ENCODE measurements at regions not wholly inside any gene's neighbourhood (a gene's known extent, or its start where the extent isn't known, plus 50 kb on each side); places are given as distances from the start of the nearest gene placed in this dataset.

DNA sequence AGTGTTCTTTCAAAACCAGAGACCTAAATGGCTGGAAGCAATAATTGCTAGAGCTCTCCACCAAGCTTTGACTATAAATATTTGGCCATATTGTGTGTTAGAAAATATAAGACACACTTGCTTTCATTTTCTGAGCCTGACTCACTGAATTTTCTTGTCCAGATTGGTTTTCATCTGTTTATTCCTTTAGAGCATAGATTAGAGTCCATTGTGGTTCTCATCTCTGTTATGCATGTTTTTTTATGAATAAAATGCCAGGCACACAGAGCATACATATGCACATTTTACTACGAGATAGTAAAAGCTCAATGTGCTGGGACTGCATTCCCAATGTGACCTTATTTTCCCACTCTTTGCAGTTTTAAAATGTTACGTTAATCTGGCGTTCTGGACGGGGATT, 115.3 kb upstream of the MLIP start:
- H3K27me3 Mint-ChIP-seq (ENCODE audit: low read depth, unreplicated experiment): no peaks in the 10 kb centered on the region
- TF ChIP-seq, protein P1, sequence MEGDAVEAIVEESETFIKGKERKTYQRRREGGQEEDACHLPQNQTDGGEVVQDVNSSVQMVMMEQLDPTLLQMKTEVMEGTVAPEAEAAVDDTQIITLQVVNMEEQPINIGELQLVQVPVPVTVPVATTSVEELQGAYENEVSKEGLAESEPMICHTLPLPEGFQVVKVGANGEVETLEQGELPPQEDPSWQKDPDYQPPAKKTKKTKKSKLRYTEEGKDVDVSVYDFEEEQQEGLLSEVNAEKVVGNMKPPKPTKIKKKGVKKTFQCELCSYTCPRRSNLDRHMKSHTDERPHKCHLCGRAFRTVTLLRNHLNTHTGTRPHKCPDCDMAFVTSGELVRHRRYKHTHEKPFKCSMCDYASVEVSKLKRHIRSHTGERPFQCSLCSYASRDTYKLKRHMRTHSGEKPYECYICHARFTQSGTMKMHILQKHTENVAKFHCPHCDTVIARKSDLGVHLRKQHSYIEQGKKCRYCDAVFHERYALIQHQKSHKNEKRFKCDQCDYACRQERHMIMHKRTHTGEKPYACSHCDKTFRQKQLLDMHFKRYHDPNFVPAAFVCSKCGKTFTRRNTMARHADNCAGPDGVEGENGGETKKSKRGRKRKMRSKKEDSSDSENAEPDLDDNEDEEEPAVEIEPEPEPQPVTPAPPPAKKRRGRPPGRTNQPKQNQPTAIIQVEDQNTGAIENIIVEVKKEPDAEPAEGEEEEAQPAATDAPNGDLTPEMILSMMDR (IDR thresholded peaks at IDR 0.05; ENCODE audit: insufficient read depth, low read depth, low read length): no peak
- no peak for TF ChIP-seq EZH2 (IDR thresholded peaks at IDR 0.05; ENCODE audit: insufficient read depth, low read length)
- Histone ChIP-seq H4K20me1 (ENCODE audit: insufficient read depth, low read length) (no peaks in the 10 kb centered on the region), H2AFZ (ENCODE audit: low read depth, low read length) (no peak overlapping the region), H3K4me3 (ENCODE audit: insufficient read depth, low read depth, low read length) (no peak overlapping the region), H3K27ac (ENCODE audit: low read depth, low read length) (no peak overlapping the region), H3K36me3 (ENCODE audit: insufficient read depth, low read length) (no peaks in the 10 kb centered on the region), H3K79me2 (ENCODE audit: insufficient read depth, low read length) (no peaks in the 10 kb centered on the region), H3K9me3 (ENCODE audit: insufficient read depth, low read depth, low read length) (no peaks in the 10 kb centered on the region), H3K4me1 (ENCODE audit: insufficient read depth, low read length) (no peaks in the 10 kb centered on the region), H3K9ac (ENCODE audit: low read length) (no peak overlapping the region), H3K4me2 (ENCODE audit: low read length) (no peak overlapping the region), H3K27me3 (ENCODE audit: insufficient read depth, low read length) (no peaks in the 10 kb centered on the region)
- no peaks in the 10 kb centered on the region for H3K36me3 Mint-ChIP-seq (ENCODE audit: low read depth, unreplicated experiment)
- H3K4me1 Mint-ChIP-seq (ENCODE audit: low read depth, unreplicated experiment): no peaks in the 10 kb centered on the region
- FAIRE-seq (no peak), DNase-seq (ENCODE audit: low read depth) (no peak)
- H3K27ac Mint-ChIP-seq (ENCODE audit: unreplicated experiment): no peak overlapping the region
- H3K9me3 Mint-ChIP-seq (ENCODE audit: unreplicated experiment): no peaks in the 10 kb centered on the region
- H3K4me3 Mint-ChIP-seq (ENCODE audit: unreplicated experiment): no peak overlapping the region

DNA sequence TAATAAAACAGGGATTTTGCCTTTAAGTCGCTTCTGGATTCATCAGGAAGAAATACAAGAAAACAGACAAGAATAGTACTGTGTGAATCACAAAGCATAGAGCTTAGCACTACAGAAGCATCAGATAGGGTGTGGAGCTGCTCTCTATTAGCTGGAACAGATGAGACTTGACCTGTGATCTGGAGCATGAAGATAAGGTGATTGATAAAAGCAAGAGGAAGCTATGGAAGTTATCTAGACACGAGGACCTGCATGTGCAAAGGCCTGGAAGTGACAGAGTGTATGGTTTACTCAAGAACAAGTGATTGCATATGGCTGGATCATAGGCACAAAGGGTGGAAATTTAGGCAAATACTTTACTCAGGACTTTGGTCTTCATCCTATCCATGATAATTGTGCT, 112.9 kb upstream of the MLIP start:
- no peak overlapping the region for H3K27ac Mint-ChIP-seq (ENCODE audit: unreplicated experiment)
- H3K27me3 Mint-ChIP-seq (ENCODE audit: low read depth, unreplicated experiment): no peaks in the 10 kb centered on the region
- no peaks in the 10 kb centered on the region for H3K36me3 Mint-ChIP-seq (ENCODE audit: low read depth, unreplicated experiment)
- no peaks in the 10 kb centered on the region for H3K4me1 ChIP-seq (ENCODE audit: insufficient read depth, low read length)
- H3K4me1 Mint-ChIP-seq (ENCODE audit: low read depth, unreplicated experiment): peaks cover 15% of the 10 kb centered on the region
- no peaks in the 10 kb centered on the region for H4K20me1 ChIP-seq (ENCODE audit: insufficient read depth, low read length)
- H3K4me3 ChIP-seq (ENCODE audit: insufficient read depth, low read depth, low read length): no peak overlapping the region
- no peaks in the 10 kb centered on the region for H3K27me3 ChIP-seq (ENCODE audit: insufficient read depth, low read length)
- FAIRE-seq (no peak), DNase-seq (ENCODE audit: low read depth) (no peak)
- H3K4me3 Mint-ChIP-seq (ENCODE audit: unreplicated experiment): no peak overlapping the region
- H3K4me2 ChIP-seq (ENCODE audit: low read length): no peak overlapping the region
- no peaks in the 10 kb centered on the region for H3K79me2 ChIP-seq (ENCODE audit: insufficient read depth, low read length)
- no peak overlapping the region for H3K27ac ChIP-seq (ENCODE audit: low read depth, low read length)
- H2AFZ ChIP-seq (ENCODE audit: low read depth, low read length): no peak overlapping the region
- H3K9me3 Mint-ChIP-seq (ENCODE audit: unreplicated experiment): no peaks in the 10 kb centered on the region
- TF ChIP-seq, protein P1 (IDR thresholded peaks at IDR 0.05; ENCODE audit: insufficient read depth, low read depth, low read length): no peak
- no peak for TF ChIP-seq EZH2 (IDR thresholded peaks at IDR 0.05; ENCODE audit: insufficient read depth, low read length)
- no peaks in the 10 kb centered on the region for H3K36me3 ChIP-seq (ENCODE audit: insufficient read depth, low read length)
- no peak overlapping the region for H3K9ac ChIP-seq (ENCODE audit: low read length)
- no peaks in the 10 kb centered on the region for H3K9me3 ChIP-seq (ENCODE audit: insufficient read depth, low read depth, low read length)

DNA sequence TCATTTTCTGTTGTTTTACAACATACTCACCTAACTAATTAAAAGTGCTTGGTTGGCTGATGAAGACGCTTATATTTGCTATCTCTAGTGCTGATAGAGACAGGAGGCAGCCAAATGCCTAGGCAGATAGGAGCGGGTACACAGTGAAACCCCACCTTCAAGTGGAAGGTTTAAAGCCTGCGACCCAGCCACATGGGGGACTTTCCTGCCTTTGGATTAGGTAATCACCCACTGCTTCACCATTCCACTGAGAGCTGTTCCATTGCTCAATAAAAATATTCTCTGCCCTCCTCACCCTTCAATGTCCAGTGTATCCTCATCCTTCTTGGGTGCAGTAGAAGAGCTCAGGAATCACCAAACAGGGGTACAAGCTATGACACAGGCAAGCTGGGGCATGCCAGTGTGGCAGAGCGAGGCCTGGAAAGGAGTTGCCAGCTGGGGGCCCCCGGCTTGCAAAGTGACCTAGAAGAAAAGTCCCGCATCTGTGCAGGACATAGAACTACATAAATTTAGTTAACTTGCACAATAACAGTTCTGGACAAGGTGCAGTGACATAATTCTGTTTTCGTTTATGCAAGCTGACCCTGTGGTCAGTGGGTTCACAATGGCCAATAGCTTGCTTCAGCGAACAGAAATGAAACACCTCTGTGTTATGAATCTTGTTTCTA, 112.0 kb upstream of the MLIP start:
- Mint-ChIP-seq H3K27ac (ENCODE audit: unreplicated experiment) (no peak overlapping the region), H3K27me3 (ENCODE audit: low read depth, unreplicated experiment) (no peaks in the 10 kb centered on the region), H3K4me3 (ENCODE audit: unreplicated experiment) (no peak overlapping the region), H3K9me3 (ENCODE audit: unreplicated experiment) (no peaks in the 10 kb centered on the region), H3K36me3 (ENCODE audit: low read depth, unreplicated experiment) (no peaks in the 10 kb centered on the region), H3K4me1 (ENCODE audit: low read depth, unreplicated experiment) (peaks cover 17% of the 10 kb centered on the region)
- no peaks in the 10 kb centered on the region for H3K9me3 ChIP-seq (ENCODE audit: insufficient read depth, low read depth, low read length)
- DNase-seq (ENCODE audit: low read depth): no peak
- H3K4me2 ChIP-seq (ENCODE audit: low read length): no peak overlapping the region
- H3K79me2 ChIP-seq (ENCODE audit: insufficient read depth, low read length): no peaks in the 10 kb centered on the region
- H3K27ac ChIP-seq (ENCODE audit: low read depth, low read length): no peak overlapping the region
- no peaks in the 10 kb centered on the region for H3K36me3 ChIP-seq (ENCODE audit: insufficient read depth, low read length)
- no peak overlapping the region for H2AFZ ChIP-seq (ENCODE audit: low read depth, low read length)
- no peaks in the 10 kb centered on the region for H3K27me3 ChIP-seq (ENCODE audit: insufficient read depth, low read length)
- H3K4me1 ChIP-seq (ENCODE audit: insufficient read depth, low read length): no peaks in the 10 kb centered on the region
- H3K9ac ChIP-seq (ENCODE audit: low read length): no peak overlapping the region
- no peak overlapping the region for H3K4me3 ChIP-seq (ENCODE audit: insufficient read depth, low read depth, low read length)
- no peak for FAIRE-seq
- TF ChIP-seq EZH2 (IDR thresholded peaks at IDR 0.05; ENCODE audit: insufficient read depth, low read length): no peak
- TF ChIP-seq, protein P1 (IDR thresholded peaks at IDR 0.05; ENCODE audit: insufficient read depth, low read depth, low read length): no peak
- no peaks in the 10 kb centered on the region for H4K20me1 ChIP-seq (ENCODE audit: insufficient read depth, low read length)

All from astrocyte (in vitro differentiated cells and primary cell).